Gastroesophageal sphincter (tissue), 4 donors: ENCODE measurements at regions not wholly inside any gene's neighbourhood (a gene's known extent, or its start where the extent isn't known, plus 50 kb on each side); places are given as distances from the start of the nearest gene placed in this dataset.

ENCODE experiments used
- ATAC-seq: fragments of 150-250 bp; one replicate; pipeline ENCODE4 v1.9.1; 2016; ENCODE audit warnings: mild to moderate bottlenecking, moderate library complexity
- H3K27ac ChIP-seq, 4 donors: fragments of 200-600 bp; sonication (generic) in 3 of 4; 1 replicate in 3 of 4; 2 replicates in 1 of 4; pipeline ENCODE4 v1.5.1; 2016 to 2019
- H3K27me3 ChIP-seq: fragments of 200-600 bp; sonication (generic); one replicate; pipeline ENCODE4 v1.5.1; 2019
- H3K36me3 ChIP-seq, 2 donors: fragments of 200-600 bp; sonication (generic); one replicate each; pipeline ENCODE4 v1.5.1; 2019; ENCODE audit warnings: control low read depth in 1 of 2
- H3K4me1 ChIP-seq, 3 donors: fragments of 200-600 bp; sonication (generic); 1 replicate in 2 of 3; 2 replicates in 1 of 3; pipeline ENCODE4 v1.5.1; 2016 to 2019; ENCODE audit warnings: control low read depth in 2 of 3
- H3K4me3 ChIP-seq, 2 donors: fragments of 200-600 bp; sonication (generic); one replicate each; pipeline ENCODE4 v1.5.1; 2019; ENCODE audit warnings: mild to moderate bottlenecking in 1 of 2, moderate library complexity in 1 of 2
- H3K9me3 ChIP-seq, 3 donors: fragments of 200-600 bp; sonication (generic); one replicate each; pipeline ENCODE4 v1.5.1; 2017 to 2019; ENCODE audit warnings: control low read depth in 2 of 3
- CTCF ChIP-seq, 4 experiments: fragments of 200-600 bp in 2 of 4; fragments of 450-650 bp in 2 of 4; sonication (generic) in 1 of 4; IDR thresholded peaks; one replicate each; pipeline ENCODE4 v1.5.1; 2017 to 2019; ENCODE audit warnings: antibody characterized with exemption in 4 of 4, mild to moderate bottlenecking in 2 of 4, moderate library complexity in 2 of 4
- EP300 ChIP-seq: sonication (generic); formaldehyde crosslinking; IDR thresholded peaks from one replicate; pipeline ENCODE4 v1.6.1; 2017; ENCODE audit warnings: antibody characterized with exemption, mild to moderate bottlenecking
- POLR2A ChIP-seq, 2 donors: fragments of 450-650 bp; IDR thresholded peaks; one replicate each; pipeline ENCODE4 v1.6.1; 2017; ENCODE audit warnings: antibody characterized with exemption in 2 of 2, mild to moderate bottlenecking in 2 of 2, moderate library complexity in 1 of 2
- POLR2AphosphoS5 ChIP-seq: sonication (generic); formaldehyde crosslinking; IDR thresholded peaks from one replicate; pipeline ENCODE4 v1.6.1; 2017; ENCODE audit warnings: antibody characterized with exemption
- WGBS, 2 donors: methylation state at CpG; one replicate each; pipeline ENCODE4 v1.1.5; 2018; ENCODE audit warnings: low coverage in 1 of 2; 5-methylcytosine and 5-hydroxymethylcytosine counted together

- Histone ChIP-seq H3K36me3 (no peaks in the 10 kb centered on the region), H3K27ac (no peak overlapping the region), H3K9me3 (peaks cover 0 to 4% (median 0%) of the 10 kb centered on the region in 3 donors), H3K4me1 (no peaks in the 10 kb centered on the region), H3K4me3 (no peak overlapping the region), H3K27me3 (no peaks in the 10 kb centered on the region)
- 13 to 21% methylated on average over 7 to 12 of the region's 14 CpGs for WGBS, 2 donors
- no peak for TF ChIP-seq POLR2A (IDR thresholded peaks at IDR 0.05)
- no peak for TF ChIP-seq CTCF (IDR thresholded peaks at IDR 0.05)
- no peak for TF ChIP-seq POLR2AphosphoS5
- TF ChIP-seq EP300: no peak
- ATAC-seq: no peak
Measured at GRCh38 chr16:51287121-51287755, 136.2 kb upstream of the SALL1 start.

- Histone ChIP-seq H3K27ac (no peak overlapping the region), H3K4me3 (no peak overlapping the region), H3K27me3 (no peaks in the 10 kb centered on the region), H3K4me1 (no peaks in the 10 kb centered on the region), H3K9me3 (peaks cover 0 to 4% (median 0%) of the 10 kb centered on the region in 3 donors), H3K36me3 (no peaks in the 10 kb centered on the region)
- TF ChIP-seq CTCF (IDR thresholded peaks at IDR 0.05): no peak
- no peak for TF ChIP-seq EP300
- TF ChIP-seq POLR2AphosphoS5: no peak
- no peak for ATAC-seq
- no CpG with 5 or more reads among the region's 5 CpGs for WGBS, 2 donors
Measured at GRCh38 chr16:51286272-51286671, 135.2 kb upstream of the SALL1 start.

GRCh38 chr16:51276336-51276735 lies 125.3 kb upstream of the SALL1 start:
- no peak for TF ChIP-seq POLR2AphosphoS5
- no peak for TF ChIP-seq CTCF (IDR thresholded peaks at IDR 0.05)
- no peak for TF ChIP-seq EP300
- no peak for TF ChIP-seq POLR2A (IDR thresholded peaks at IDR 0.05)
- 50 to 77% methylated on average over 1 of the region's 1 CpG for WGBS, 2 donors
- Histone ChIP-seq H3K9me3 (peaks cover 0 to 10% (median 0%) of the 10 kb centered on the region in 3 donors), H3K4me3 (no peak overlapping the region), H3K27ac (no peak overlapping the region), H3K36me3 (no peaks in the 10 kb centered on the region), H3K4me1 (no peaks in the 10 kb centered on the region), H3K27me3 (peaks cover 6% of the 10 kb centered on the region)
- no peak for ATAC-seq

GRCh38 chr16:51272420-51272819 lies 121.3 kb upstream of the SALL1 start:
- H3K4me1 ChIP-seq: no peaks in the 10 kb centered on the region
- peaks cover 10% of the 10 kb centered on the region for H3K27me3 ChIP-seq
- H3K36me3 ChIP-seq: no peaks in the 10 kb centered on the region
- TF ChIP-seq POLR2AphosphoS5: no peak
- TF ChIP-seq CTCF (IDR thresholded peaks at IDR 0.05): no peak
- TF ChIP-seq EP300: no peak
- no peak for TF ChIP-seq POLR2A (IDR thresholded peaks at IDR 0.05)
- no peak for ATAC-seq
- H3K9me3 ChIP-seq: peaks cover 0 to 12% (median 0%) of the 10 kb centered on the region in 3 donors
- WGBS, 2 donors: 59 to 86% methylated on average over 4 of the region's 4 CpGs
- H3K27ac ChIP-seq: no peak overlapping the region
- no peak overlapping the region for H3K4me3 ChIP-seq

- Histone ChIP-seq H3K4me1 (no peaks in the 10 kb centered on the region), H3K4me3 (no peak overlapping the region), H3K27ac (no peak overlapping the region), H3K9me3 (peaks cover 0 to 7% (median 0%) of the 10 kb centered on the region in 3 donors), H3K27me3 (peaks cover 10% of the 10 kb centered on the region), H3K36me3 (no peaks in the 10 kb centered on the region)
- no peak for TF ChIP-seq POLR2AphosphoS5
- no peak for TF ChIP-seq CTCF (IDR thresholded peaks at IDR 0.05)
- no peak for TF ChIP-seq EP300
- no peak for TF ChIP-seq POLR2A (IDR thresholded peaks at IDR 0.05)
- ATAC-seq: no peak
- WGBS, 2 donors: 29 to 35% methylated on average over 2 to 5 of the region's 5 CpGs
Measured at GRCh38 chr16:51271156-51271701, 120.2 kb upstream of the SALL1 start.
